GM12878 (cell line): ENCODE measurements at regions not wholly inside any gene's neighbourhood (a gene's known extent, or its start where the extent isn't known, plus 50 kb on each side); places are given as distances from the start of the nearest gene placed in this dataset.

Experiments used
- ATAC-seq: fragments of 200-7000 bp; cut with Tn5 transposase; 3 replicates; pipeline ENCODE4 v1.9.1; 2020; ENCODE audit warnings: mild to moderate bottlenecking, moderate library complexity
- BruUV-seq: library from RNA; stranded (reverse); fragments of 400-500 nt; replicated peaks from 2 replicates; lab custom pipeline; 2021; lab: Mats Ljungman, UMichigan
- CTCF ChIA-PET: fragments of 300-600 bp; sonication (Branson Sonifier 250); formaldehyde crosslinking; extraction: SDS; loops from one replicate; lab custom pipeline; 2021; ENCODE audit warnings: inconsistent platforms; lab: Yijun Ruan, JAX
- POLR2A ChIA-PET: fragments of 350-600 bp; formaldehyde crosslinking; extraction: SDS; loops from one replicate; lab custom pipeline; 2021; ENCODE audit warnings: inconsistent platforms; lab: Charles Lee
- RAD21 ChIA-PET: fragments of 300-600 bp; sonication (Branson Sonifier 250); formaldehyde crosslinking; loops from one replicate; lab custom pipeline; 2023; ENCODE audit warnings: antibody characterized with exemption; ENCODE audit not compliant: unreplicated experiment; lab: Charles Lee
- SMC1A ChIA-PET: fragments of 300-600 bp; sonication (Branson Sonifier 250); formaldehyde crosslinking; loops from one replicate; lab custom pipeline; 2023; ENCODE audit not compliant: unreplicated experiment, uncharacterized antibody; lab: Charles Lee
- DNase-seq: peaks from one replicate; pipeline ENCODE4 v3.0.0-alpha.2; 2011; ENCODE audit warnings: low read depth, low spot score
- FAIRE-seq: peaks from 3 replicates; lab custom pipeline; 2011; peaks lifted over from hg19 to GRCh38; lab: Jason Lieb, UNC
- H2AFZ ChIP-seq: 2 replicates; pipeline ENCODE4 v1.6.0; 2011; ENCODE audit warnings: low read depth, low read length, control low read depth; ENCODE audit not compliant: control insufficient read depth
- H3K27ac ChIP-seq: 2 replicates; pipeline ENCODE4 v1.5.1; 2011; ENCODE audit warnings: control low read depth; ENCODE audit not compliant: control insufficient read depth, insufficient read depth
- H3K27me3 ChIP-seq, 2 experiments: replicated peaks in 1 of 2; 2 replicates each; pipeline versions ENCODE4 v1.6.0 to v1.6.1; 2011; ENCODE audit warnings: low read length in 1 of 2; ENCODE audit not compliant: control insufficient read depth in 2 of 2, insufficient read depth in 2 of 2
- H3K36me3 ChIP-seq, 2 experiments: 2 replicates each; pipeline ENCODE4 v1.5.1; 2011; ENCODE audit warnings: low read length in 1 of 2; ENCODE audit not compliant: control insufficient read depth in 2 of 2, insufficient read depth in 2 of 2
- H3K4me1 ChIP-seq: 2 replicates; pipeline ENCODE4 v1.6.1; 2011; ENCODE audit warnings: mild to moderate bottlenecking, low read length, moderate library complexity, mixed read lengths; ENCODE audit not compliant: control insufficient read depth, insufficient read depth
- H3K4me2 ChIP-seq: 2 replicates; pipeline ENCODE4 v1.6.0; 2011; ENCODE audit warnings: control low read depth; ENCODE audit not compliant: control insufficient read depth, insufficient read depth
- H3K4me3 ChIP-seq: fragments of 200-600 bp; sonication (generic); 2 replicates; pipeline ENCODE4 v1.5.1; 2016
- H3K79me2 ChIP-seq: 2 replicates; pipeline ENCODE4 v1.6.0; 2011; ENCODE audit warnings: low read length; ENCODE audit not compliant: control insufficient read depth, insufficient read depth
- H3K9ac ChIP-seq: 2 replicates; pipeline ENCODE4 v1.8.0; 2011; ENCODE audit warnings: low read length, control low read depth, mixed read lengths; ENCODE audit not compliant: control insufficient read depth, insufficient read depth
- H3K9me3 ChIP-seq: replicated peaks from 3 replicates; pipeline ENCODE4 v1.5.1; 2011; ENCODE audit warnings: mild to moderate bottlenecking, low read length; ENCODE audit not compliant: control insufficient read depth, insufficient read depth
- H4K20me1 ChIP-seq: 2 replicates; pipeline ENCODE4 v1.6.0; 2011; ENCODE audit not compliant: control insufficient read depth, insufficient read depth
- BACH1 ChIP-seq: fragments of 450-650 bp; IDR thresholded peaks from 2 replicates; pipeline ENCODE4 v1.6.1; 2017; ENCODE audit warnings: mild to moderate bottlenecking, borderline replicate concordance
- CBX3 ChIP-seq: fragments of 200-600 bp; sonication (generic); IDR thresholded peaks from 2 replicates; pipeline ENCODE4 v1.6.1; 2016; ENCODE audit warnings: low read depth, borderline replicate concordance
- KAT2A ChIP-seq: conservative IDR thresholded peaks from 2 replicates; pipeline ENCODE4 v1.6.1; 2011; ENCODE audit warnings: low read depth, low read length; ENCODE audit not compliant: control insufficient read depth
- MTA3 ChIP-seq: IDR thresholded peaks from 2 replicates; pipeline ENCODE4 v1.6.1; 2012; ENCODE audit warnings: low read length, inconsistent platforms, borderline replicate concordance
- MXI1 ChIP-seq: fragments of 150-350 bp; IDR thresholded peaks from 2 replicates; pipeline ENCODE4 v1.6.1; 2011; ENCODE audit warnings: low read depth, mild to moderate bottlenecking, inconsistent platforms, low read length, improper control_type of control experiment
- MYC ChIP-seq: IDR thresholded peaks from 2 replicates; pipeline ENCODE4 v1.6.1; 2011; ENCODE audit warnings: mild to moderate bottlenecking, low read length, moderate library complexity, inconsistent platforms; ENCODE audit not compliant: insufficient read depth, insufficient replicate concordance, insufficient read length, severe bottlenecking
- NFYA ChIP-seq: IDR thresholded peaks from 2 replicates; pipeline ENCODE4 v1.6.1; 2011; ENCODE audit warnings: low read depth, mild to moderate bottlenecking, low read length, improper control_type of control experiment, borderline replicate concordance
- NR2C2 ChIP-seq: IDR thresholded peaks from 2 replicates; pipeline ENCODE4 v1.6.1; 2011; ENCODE audit warnings: borderline replicate concordance, low read depth; ENCODE audit not compliant: control insufficient read depth, insufficient read length
- SIN3A ChIP-seq: IDR thresholded peaks from 2 replicates; pipeline ENCODE4 v1.6.1; 2012; ENCODE audit warnings: low read depth, low read length, improper control_type of control experiment
- SREBF2 ChIP-seq: IDR thresholded peaks from 2 replicates; pipeline ENCODE4 v1.6.1; 2012; ENCODE audit warnings: mild to moderate bottlenecking, low read length
- SUZ12 ChIP-seq: fragments of 200-600 bp; sonication (generic); IDR thresholded peaks from one replicate; pipeline ENCODE4 v1.6.1; 2018; ENCODE audit warnings: antibody characterized with exemption, mild to moderate bottlenecking; ENCODE audit not compliant: unreplicated experiment
- ZZZ3 ChIP-seq: IDR thresholded peaks from 2 replicates; pipeline ENCODE4 v1.6.1; 2011; ENCODE audit warnings: low read depth; ENCODE audit not compliant: control insufficient read depth, insufficient read length
- WGBS: methylation state at CpG from one replicate; pipeline ENCODE4 v1.1.6; 2016; ENCODE audit warnings: low lambda C conversion rate; ENCODE audit not compliant: insufficient replicate concordance, insufficient coverage; ENCODE audit errors: missing lambda C conversion rate; 5-methylcytosine and 5-hydroxymethylcytosine counted together
- in situ Hi-C: fragments of 300-500 bp; cut with MboI; formaldehyde crosslinking; loops from 9 replicates; pipeline ENCODE4 v1.14.3; 2018; ENCODE audit warnings: mixed read lengths
- intact Hi-C: fragments of 100-400 bp; cut with micrococcal nuclease; formaldehyde crosslinking; loops from one replicate; pipeline ENCODE4 v1.14.2; 2022; ENCODE audit not compliant: unreplicated experiment

GRCh38 chr11:119509282-119509841 is 86.4 kb upstream of the THY1 start:
- TF ChIP-seq KAT2A (no peak), SIN3A (no peak), CBX3 (no peak), MXI1 (no peak), SREBF2 (no peak), MTA3 (no peak), BACH1 (no peak), NR2C2 (no peak), SUZ12 (no peak), ZZZ3 (no peak), MYC (no peak), NFYA (no peak)
- Histone ChIP-seq H3K27me3 (no peaks in the 10 kb centered on the region; a peak in 1 of 4 replicates), H3K36me3 (no peaks in the 10 kb centered on the region), H4K20me1 (no peaks in the 10 kb centered on the region), H2AFZ (no peak overlapping the region), H3K4me1 (peaks cover 20% of the 10 kb centered on the region), H3K9ac (no peak overlapping the region), H3K79me2 (no peaks in the 10 kb centered on the region), H3K4me3 (no peak overlapping the region), H3K9me3 (no peaks in the 10 kb centered on the region), H3K4me2 (no peak overlapping the region), H3K27ac (no peak overlapping the region)
- ChIA-PET POLR2A (interaction anchor here (1.3 kb wide), 1 partner anchor 190 kb away, joined by 3 read pairs; no protein-coding TSS in a partner anchor), RAD21 (interaction anchor here (1.4 kb wide), 1 partner anchor 25 kb away, joined by 6 read pairs; no protein-coding TSS in a partner anchor), CTCF (interaction anchor here (0.6 to 7.2 kb wide), 8 partner anchors 10 to 220 kb away, joined by 3 to 41 read pairs (median 3); no protein-coding TSS in a partner anchor), SMC1A (interaction anchor here (1.0 to 1.4 kb wide), 4 partner anchors 23 to 165 kb away, joined by 3 to 4 read pairs (median 4); no protein-coding TSS in a partner anchor)
- in situ Hi-C loops: no loop called here
- WGBS: 17% methylated on average over 3 of the region's 4 CpGs
- BruUV-seq: no TSS peak
- intact Hi-C loops: no loop called here
- ATAC-seq: peak; percentile 18
- DNase-seq: no peak
- no peak for FAIRE-seq
